Glomerular visceral epithelial cell (primary cell): ENCODE measurements at regions not wholly inside any gene's neighbourhood (a gene's known extent, or its start where the extent isn't known, plus 50 kb on each side); places are given as distances from the start of the nearest gene placed in this dataset.
A peak's percentile ranks its signal among the peaks of the same experiment; 100 is the strongest.

Experiments
- DNase-seq: peaks from one replicate; pipeline ENCODE4 v3.0.0-alpha.2; 2016; ENCODE audit errors: extremely low spot score

- no peak for DNase-seq
Observed at GRCh38 chr1:224846119-224846907, 83.2 kb upstream of the DNAH14 start.

- DNase-seq, result no peak
Observed at GRCh38 chr1:224850446-224850845, 79.0 kb upstream of the DNAH14 start.

- DNase-seq, result peak; percentile 67
Observed at GRCh38 chr1:224851210-224851847, 78.1 kb upstream of the DNAH14 start.

GRCh38 chr1:224851848-224852261, 77.6 kb upstream of the DNAH14 start:
- no peak for DNase-seq

GRCh38 chr1:224852901-224853568, 76.4 kb upstream of the DNAH14 start:
- DNase-seq, result peak; percentile 50

GRCh38 chr1:224856973-224857372, 72.5 kb upstream of the DNAH14 start:
- DNase-seq, result no peak

GRCh38 chr1:224859651-224860050, 69.8 kb upstream of the DNAH14 start:
- DNase-seq, result no peak

- no peak for DNase-seq
Observed at GRCh38 chr1:224860488-224861338, 68.8 kb upstream of the DNAH14 start.

GRCh38 chr1:224861339-224861716, 68.1 kb upstream of the DNAH14 start:
- DNase-seq, result no peak

- no peak for DNase-seq
Observed at GRCh38 chr1:224863486-224863885, 66.0 kb upstream of the DNAH14 start.

GRCh38 chr1:224864006-224864405, 65.5 kb upstream of the DNAH14 start:
- DNase-seq, result no peak

- no peak for DNase-seq
Observed at GRCh38 chr1:224865510-224865909, 64.0 kb upstream of the DNAH14 start.

GRCh38 chr1:224866940-224867339, 62.5 kb upstream of the DNAH14 start:
- DNase-seq, result no peak

GRCh38 chr1:224867715-224868114, 61.8 kb upstream of the DNAH14 start:
- peak; percentile 17 for DNase-seq

GRCh38 chr1:224872832-224873433, 56.5 kb upstream of the DNAH14 start:
- DNase-seq, result no peak

GRCh38 chr1:224873434-224874369, 55.8 kb upstream of the DNAH14 start:
- DNase-seq, result peak; percentile 45

- peak; percentile 48 for DNase-seq
Observed at GRCh38 chr1:224874775-224875174, 54.7 kb upstream of the DNAH14 start.

GRCh38 chr1:224879162-224879803, 50.2 kb upstream of the DNAH14 start:
- peak; percentile 8 for DNase-seq
